CD4-positive, alpha-beta T cell (primary cell): ENCODE measurements at regions not wholly inside any gene's neighbourhood (a gene's known extent, or its start where the extent isn't known, plus 50 kb on each side); places are given as distances from the start of the nearest gene placed in this dataset.
A peak's percentile ranks its signal among the peaks of the same experiment; 100 is the strongest.

ENCODE experiments used
- ATAC-seq: fragments of 200-7000 bp; cut with Tn5 transposase; one replicate; pipeline ENCODE4 v1.10.0; 2022; ENCODE audit warnings: mild to moderate bottlenecking; ENCODE audit not compliant: poor library complexity
- CTCF ChIA-PET: fragments of 350-600 bp; sonication (Branson Sonifier 250); formaldehyde crosslinking; loops from one replicate; lab custom pipeline; 2021; ENCODE audit warnings: antibody characterized with exemption, inconsistent platforms; lab: Charles Lee
- POLR2A ChIA-PET: fragments of 350-600 bp; sonication (Branson Sonifier 250); formaldehyde crosslinking; loops from one replicate; lab custom pipeline; 2021; ENCODE audit warnings: antibody characterized with exemption, inconsistent platforms; lab: Charles Lee
- DNase-seq, 14 experiments: peaks; one replicate each; pipeline ENCODE4 v3.0.0-alpha.2; 2013 to 2020; ENCODE audit warnings: mixed read lengths in 2 of 14
- H3K27ac ChIP-seq, 2 donors: one replicate each; pipeline versions ENCODE4 v1.5.1 to v1.7.0; 2013; ENCODE audit warnings: low read length in 2 of 2, low read depth in 1 of 2, mild to moderate bottlenecking in 1 of 2
- H3K27me3 ChIP-seq, 2 experiments: 1 replicate in 1 of 2; 2 replicates in 1 of 2; pipeline versions ENCODE4 v1.6.1 to v1.7.0; 2013; ENCODE audit warnings: low read length in 2 of 2, control low read depth in 1 of 2, mild to moderate bottlenecking in 1 of 2, moderate library complexity in 1 of 2; ENCODE audit not compliant: insufficient read depth in 2 of 2, control insufficient read depth in 1 of 2
- H3K36me3 ChIP-seq: one replicate; pipeline ENCODE4 v1.6.1; 2013; ENCODE audit warnings: low read length, control low read depth; ENCODE audit not compliant: insufficient read depth
- H3K4me1 ChIP-seq: one replicate; pipeline ENCODE4 v1.6.1; 2013; ENCODE audit warnings: low read length, control low read depth; ENCODE audit not compliant: insufficient read depth
- H3K4me3 ChIP-seq: one replicate; pipeline ENCODE4 v1.5.1; 2013; ENCODE audit warnings: mild to moderate bottlenecking, low read length, moderate library complexity
- H3K9me3 ChIP-seq, 2 experiments: 1 replicate in 1 of 2; 2 replicates in 1 of 2; pipeline versions ENCODE4 v1.6.1 to v1.7.0; 2013; ENCODE audit warnings: low read length in 2 of 2, mild to moderate bottlenecking in 2 of 2, control low read depth in 1 of 2, moderate library complexity in 1 of 2; ENCODE audit not compliant: control insufficient read depth in 1 of 2, insufficient read depth in 1 of 2
- H3K27ac Mint-ChIP-seq: one replicate; pipeline ENCODE4 v1.8.0; 2020; ENCODE audit warnings: mixed read lengths
- H3K27me3 Mint-ChIP-seq: one replicate; pipeline ENCODE4 v1.8.0; 2021; ENCODE audit warnings: mixed read lengths
- H3K36me3 Mint-ChIP-seq: one replicate; pipeline ENCODE4 v1.8.0; 2021; ENCODE audit warnings: low read depth, mixed read lengths
- H3K4me1 Mint-ChIP-seq: one replicate; pipeline ENCODE4 v1.8.0; 2021; ENCODE audit warnings: low read depth, mixed read lengths
- H3K4me3 Mint-ChIP-seq: one replicate; pipeline ENCODE4 v1.8.0; 2020; ENCODE audit warnings: mild to moderate bottlenecking, mixed read lengths
- H3K9me3 Mint-ChIP-seq: one replicate; pipeline ENCODE4 v1.8.0; 2020; ENCODE audit warnings: mixed read lengths
- CTCF ChIP-seq: fragments of 200-600 bp; IDR thresholded peaks from one replicate; pipeline ENCODE4 v1.8.0; 2022; ENCODE audit warnings: antibody characterized with exemption, mild to moderate bottlenecking
- intact Hi-C, 2 experiments: fragments of 100-400 bp; cut with DNase I in 1 of 2; cut with micrococcal nuclease in 1 of 2; formaldehyde crosslinking; loops; one replicate each; pipeline versions ENCODE4 v1.15.1 to v1.9.0; 2023 to 2025; cut with DNase I, micrococcal nuclease

GRCh38 chr14:66056268-66056907 lies 429.8 kb upstream of the CCDC196 start:
- no peaks in the 10 kb centered on the region for H3K36me3 Mint-ChIP-seq
- POLR2A ChIA-PET = no interaction called here
- H3K9me3 ChIP-seq = no peaks in the 10 kb centered on the region
- no peaks in the 10 kb centered on the region for H3K27me3 Mint-ChIP-seq
- peaks cover 23% of the 10 kb centered on the region for H3K4me1 Mint-ChIP-seq
- H3K4me3 ChIP-seq = no peak overlapping the region
- H3K27ac Mint-ChIP-seq = peak overlapping the region; percentile 73
- TF ChIP-seq CTCF = no peak
- ATAC-seq (no peak), DNase-seq (peak in 1 of 14 experiments; percentile 15)
- H3K27ac ChIP-seq = no peak overlapping the region
- intact Hi-C loops = no loop called here
- H3K4me3 Mint-ChIP-seq = no peak overlapping the region
- no peaks in the 10 kb centered on the region for H3K9me3 Mint-ChIP-seq
- no peaks in the 10 kb centered on the region for H3K27me3 ChIP-seq
- H3K36me3 ChIP-seq = no peaks in the 10 kb centered on the region
- CTCF ChIA-PET = no interaction called here
- H3K4me1 ChIP-seq = no peaks in the 10 kb centered on the region

- ChIA-PET CTCF (no interaction called here), POLR2A (no interaction called here)
- peak overlapping the region; percentile 73 for H3K27ac Mint-ChIP-seq
- H3K4me3 Mint-ChIP-seq = no peak overlapping the region
- intact Hi-C loops = no loop called here
- no peaks in the 10 kb centered on the region for H3K9me3 ChIP-seq
- H3K4me1 Mint-ChIP-seq = peaks cover 23% of the 10 kb centered on the region
- H3K36me3 ChIP-seq = no peaks in the 10 kb centered on the region
- H3K4me3 ChIP-seq = no peak overlapping the region
- H3K27me3 Mint-ChIP-seq = no peaks in the 10 kb centered on the region
- no peaks in the 10 kb centered on the region for H3K4me1 ChIP-seq
- H3K9me3 Mint-ChIP-seq = no peaks in the 10 kb centered on the region
- TF ChIP-seq CTCF = no peak
- no peak for DNase-seq
- no peaks in the 10 kb centered on the region for H3K36me3 Mint-ChIP-seq
- no peak overlapping the region for H3K27ac ChIP-seq
- ATAC-seq = no peak
- H3K27me3 ChIP-seq = no peaks in the 10 kb centered on the region
These were observed 429.1 kb upstream of the CCDC196 start for GRCh38 chr14:66056926-66057552.

- no peak overlapping the region for H3K4me3 ChIP-seq
- DNase-seq (no peak), ATAC-seq (no peak)
- no peaks in the 10 kb centered on the region for H3K9me3 ChIP-seq
- no peak for TF ChIP-seq CTCF
- CTCF ChIA-PET = interaction anchor here (1.9 kb wide), 1 partner anchor 901 kb away, joined by 10 read pairs; no protein-coding TSS in a partner anchor
- Mint-ChIP-seq H3K27me3 (no peaks in the 10 kb centered on the region), H3K9me3 (no peaks in the 10 kb centered on the region), H3K27ac (no peak overlapping the region), H3K4me3 (no peak overlapping the region), H3K4me1 (no peaks in the 10 kb centered on the region), H3K36me3 (no peaks in the 10 kb centered on the region)
- no peak overlapping the region for H3K27ac ChIP-seq
- POLR2A ChIA-PET = no interaction called here
- H3K4me1 ChIP-seq = no peaks in the 10 kb centered on the region
- H3K27me3 ChIP-seq = no peaks in the 10 kb centered on the region
- no peaks in the 10 kb centered on the region for H3K36me3 ChIP-seq
- intact Hi-C loops = loop anchor here in 1 of 2 experiments (5.0 kb wide), 1 partner anchor 103 kb away; no protein-coding TSS in a partner anchor
These were observed 421.0 kb upstream of the CCDC196 start for GRCh38 chr14:66065188-66065587.
